ENCODE measurements at regions not wholly inside any gene's neighbourhood (a gene's known extent, or its start where the extent isn't known, plus 50 kb on each side); places are given as distances from the start of the nearest gene placed in this dataset.

DNA sequence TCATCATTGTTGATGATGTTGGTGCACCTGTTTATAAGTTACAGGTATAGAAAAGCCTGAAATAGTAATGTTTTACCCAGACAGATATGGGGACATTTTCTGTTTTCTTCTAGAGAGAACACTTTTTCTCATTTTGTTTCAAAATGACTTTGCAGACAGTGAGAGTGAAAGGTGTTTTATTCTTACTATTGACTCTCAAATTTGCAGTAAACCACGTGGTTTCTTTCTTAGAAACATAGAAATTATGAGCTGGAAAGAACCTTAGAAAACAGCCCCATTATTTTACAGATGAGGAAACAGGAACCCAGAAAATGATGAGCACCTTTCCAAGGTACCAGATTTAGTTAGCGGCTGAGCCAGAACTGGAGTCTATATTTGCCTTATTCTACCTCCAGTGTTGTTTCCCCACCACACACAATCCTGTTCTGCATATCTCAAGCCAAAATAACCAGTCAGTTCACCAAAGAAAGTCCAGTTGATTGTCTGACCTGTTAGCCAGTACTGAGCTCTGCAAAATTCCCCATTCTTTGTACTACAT lies 138.9 kb upstream of the AHR start:
- TF ChIP-seq CTCF (IDR thresholded peaks at IDR 0.05; ENCODE audit: low read depth, low read length) = no peak
- H3K4me3 ChIP-seq (ENCODE audit: low read depth, low read length) = no peak overlapping the region
- no peaks in the 10 kb centered on the region for H3K4me1 ChIP-seq
- H3K27me3 ChIP-seq = no peaks in the 10 kb centered on the region
- no peaks in the 10 kb centered on the region for H3K36me3 ChIP-seq
- no peaks in the 10 kb centered on the region for H3K9me3 ChIP-seq
- DNase-seq = no peak

GRCh38 chr7:17166824-17167379 lies 131.6 kb upstream of the AHR start:
- Histone ChIP-seq H3K27me3 (no peaks in the 10 kb centered on the region), H3K4me3 (ENCODE audit: low read depth, low read length) (no peak overlapping the region), H3K36me3 (no peaks in the 10 kb centered on the region), H3K9me3 (no peaks in the 10 kb centered on the region), H3K4me1 (no peaks in the 10 kb centered on the region)
- DNase-seq = no peak
- no peak for TF ChIP-seq CTCF (IDR thresholded peaks at IDR 0.05; ENCODE audit: low read depth, low read length)

DNA sequence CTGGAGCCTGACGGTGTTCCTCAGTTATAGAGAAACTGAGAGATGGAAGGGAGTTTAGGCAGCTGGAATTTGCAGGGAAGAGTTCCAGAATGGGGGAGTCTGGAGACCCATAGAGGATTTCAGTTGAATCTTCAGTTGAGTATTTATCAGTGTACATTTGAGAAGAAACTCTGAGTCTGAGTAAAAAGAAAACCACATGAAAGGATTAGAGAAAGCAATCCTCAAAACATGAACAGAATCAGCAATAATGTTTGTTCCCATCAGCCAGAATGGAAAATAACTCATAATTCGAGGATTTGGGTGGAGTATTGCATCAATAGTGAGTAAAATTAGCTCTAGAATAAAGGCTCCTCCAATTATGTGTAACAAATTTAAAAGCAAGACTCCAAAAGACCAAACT lies 130.0 kb upstream of the AHR start:
- DNase-seq = no peak
- no peaks in the 10 kb centered on the region for H3K9me3 ChIP-seq
- H3K36me3 ChIP-seq = no peaks in the 10 kb centered on the region
- no peak for TF ChIP-seq CTCF (IDR thresholded peaks at IDR 0.05; ENCODE audit: low read depth, low read length)
- H3K4me1 ChIP-seq = no peaks in the 10 kb centered on the region
- no peak overlapping the region for H3K4me3 ChIP-seq (ENCODE audit: low read depth, low read length)
- H3K27me3 ChIP-seq = no peaks in the 10 kb centered on the region

- DNase-seq = no peak
- Histone ChIP-seq H3K9me3 (no peaks in the 10 kb centered on the region), H3K4me1 (no peaks in the 10 kb centered on the region), H3K36me3 (no peaks in the 10 kb centered on the region), H3K27me3 (0 out of 2 replicates have a peak, but pooled peaks cover 3% of the 10 kb centered on the region), H3K4me3 (ENCODE audit: low read depth, low read length) (no peak overlapping the region)
- TF ChIP-seq CTCF (IDR thresholded peaks at IDR 0.05; ENCODE audit: low read depth, low read length) = no peak
These were observed 127.0 kb upstream of the AHR start for GRCh38 chr7:17171427-17171826.

- H3K9me3 ChIP-seq = no peaks in the 10 kb centered on the region
- H3K4me3 ChIP-seq (ENCODE audit: low read depth, low read length) = no peak overlapping the region
- no peak for DNase-seq
- 0 out of 2 replicates have a peak, but pooled peaks cover 3% of the 10 kb centered on the region for H3K27me3 ChIP-seq
- no peaks in the 10 kb centered on the region for H3K36me3 ChIP-seq
- no peak for TF ChIP-seq CTCF (IDR thresholded peaks at IDR 0.05; ENCODE audit: low read depth, low read length)
- H3K4me1 ChIP-seq = no peaks in the 10 kb centered on the region
These were observed 122.0 kb upstream of the AHR start for GRCh38 chr7:17176371-17177032.

DNA sequence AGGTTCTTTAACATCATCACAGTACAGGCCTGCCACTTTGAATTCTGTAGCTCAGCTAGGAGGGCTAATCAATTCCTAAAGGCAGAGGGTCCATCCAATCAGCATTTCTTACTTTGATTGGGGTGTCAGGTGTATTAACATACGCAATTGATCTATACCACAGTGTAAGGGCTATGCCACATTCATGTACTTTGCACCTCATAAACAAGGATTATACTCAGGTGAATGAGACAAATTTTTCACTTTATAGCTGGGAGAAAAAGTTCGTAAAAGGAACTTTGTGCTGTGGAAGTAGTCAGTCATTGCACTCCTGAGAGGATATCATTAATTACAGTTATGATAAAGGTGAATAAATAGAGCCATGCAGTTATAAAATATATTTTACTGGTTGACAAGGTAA lies 119.9 kb upstream of the AHR start:
- no peak for TF ChIP-seq CTCF (IDR thresholded peaks at IDR 0.05; ENCODE audit: low read depth, low read length)
- H3K36me3 ChIP-seq = no peaks in the 10 kb centered on the region
- H3K4me1 ChIP-seq = no peaks in the 10 kb centered on the region
- no peaks in the 10 kb centered on the region for H3K9me3 ChIP-seq
- no peak for DNase-seq
- H3K4me3 ChIP-seq (ENCODE audit: low read depth, low read length) = no peak overlapping the region
- H3K27me3 ChIP-seq = 0 out of 2 replicates have a peak, but pooled peaks cover 3% of the 10 kb centered on the region

Data from BE2C (cell line).